ENCODE measurements at regions not wholly inside any gene's neighbourhood (a gene's known extent, or its start where the extent isn't known, plus 50 kb on each side); places are given as distances from the start of the nearest gene placed in this dataset.

DNA sequence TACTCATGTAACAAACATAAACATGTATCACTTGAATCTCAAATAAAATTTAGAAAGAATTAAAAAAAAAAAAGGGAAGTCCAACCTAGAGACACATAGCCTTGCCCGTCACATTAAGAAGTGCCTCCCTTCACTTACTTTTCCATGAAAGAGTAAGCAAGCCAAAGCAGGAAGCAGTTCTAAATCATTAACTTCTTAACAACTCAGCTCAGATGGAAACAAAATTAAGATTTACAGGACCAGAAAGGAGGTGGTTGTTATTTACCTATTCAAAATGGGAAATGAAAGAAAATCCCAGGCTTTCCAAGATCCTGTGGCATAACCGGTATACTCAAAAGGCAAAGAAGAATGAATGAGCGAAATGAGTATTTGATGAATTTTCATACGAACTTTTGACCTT is 258.6 kb upstream of the DCN start:
- no peak for DNase-seq (ENCODE audit: extremely low read depth, low read depth)

DNA sequence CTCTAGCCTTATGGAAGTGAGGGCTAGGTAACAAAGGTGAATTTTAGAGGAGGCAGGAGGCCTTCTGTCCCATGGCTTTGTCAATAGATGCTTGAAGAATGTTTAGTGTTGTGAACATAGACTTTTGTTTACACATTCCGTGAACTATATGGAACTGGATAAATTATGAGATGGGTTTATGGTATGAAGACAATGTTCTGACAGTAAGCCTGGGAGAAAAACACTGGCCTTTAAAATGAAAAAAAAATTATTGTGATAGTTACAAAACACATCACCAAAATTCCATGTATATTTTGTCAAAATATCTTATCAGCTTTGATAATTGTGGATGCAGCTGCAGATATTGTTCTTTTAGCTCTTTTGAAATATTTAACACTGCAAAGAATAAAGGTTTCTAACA is 251.5 kb upstream of the DCN start:
- no peak for DNase-seq (ENCODE audit: extremely low read depth, low read depth)

DNA sequence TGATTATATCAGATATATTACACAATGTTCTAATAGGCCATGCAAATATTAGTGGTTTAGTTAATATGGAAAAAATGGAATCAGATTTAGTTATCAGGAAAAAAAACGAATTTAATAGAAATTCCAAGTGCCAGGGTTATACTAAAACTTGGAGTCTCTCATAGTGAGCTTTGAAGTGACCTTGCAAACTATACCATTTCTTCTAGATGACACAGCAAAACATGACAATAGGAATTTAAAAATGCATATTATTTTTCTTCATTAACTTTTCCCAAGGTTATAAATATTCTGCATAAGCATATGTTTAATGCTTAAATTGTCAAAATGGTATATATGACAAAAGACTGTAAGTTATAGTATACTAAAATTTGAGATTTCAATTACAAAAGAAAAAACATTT is 250.1 kb upstream of the DCN start:
- DNase-seq (ENCODE audit: extremely low read depth, low read depth) = no peak

GRCh38 chr12:91432089-91432488 is 249.5 kb upstream of the DCN start:
- no peak for DNase-seq (ENCODE audit: extremely low read depth, low read depth)

DNA sequence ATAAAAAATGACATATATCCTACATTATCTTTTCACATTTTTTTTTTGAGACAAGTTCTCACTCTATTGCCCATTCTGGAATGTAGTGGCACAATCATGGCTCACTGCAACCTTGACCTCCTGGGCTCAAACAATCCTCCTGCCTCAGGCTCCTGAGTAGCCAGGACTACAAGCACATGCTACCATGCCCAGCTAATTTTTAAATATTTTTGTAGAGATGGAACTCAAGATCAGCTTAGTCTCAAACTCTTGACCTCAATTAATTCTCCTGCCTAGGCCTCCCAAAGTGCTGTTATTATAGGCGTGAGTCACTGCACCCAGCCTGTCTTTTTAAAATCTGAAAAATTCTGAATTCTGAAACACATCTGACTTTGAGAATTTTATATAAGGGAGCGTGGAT is 241.9 kb upstream of the DCN start:
- DNase-seq (ENCODE audit: extremely low read depth, low read depth) = no peak

DNA sequence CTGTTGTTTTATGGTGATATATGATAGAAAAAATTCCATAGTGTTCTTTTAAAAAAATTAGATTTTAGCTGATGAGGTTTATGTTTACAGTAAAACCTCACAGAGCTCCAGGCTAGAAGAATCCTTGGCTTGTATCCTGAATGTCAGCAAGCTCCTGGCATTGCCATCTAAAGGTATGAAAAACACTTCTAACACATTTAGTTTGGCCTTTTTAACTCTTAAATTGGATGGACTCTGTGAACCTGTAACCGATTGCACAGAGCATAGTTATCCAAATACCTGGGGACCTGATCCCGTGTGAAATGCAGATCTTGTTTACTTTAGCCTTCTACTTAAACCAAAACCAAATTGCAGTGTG is 241.1 kb upstream of the DCN start:
- DNase-seq (ENCODE audit: extremely low read depth, low read depth) = no peak

DNA sequence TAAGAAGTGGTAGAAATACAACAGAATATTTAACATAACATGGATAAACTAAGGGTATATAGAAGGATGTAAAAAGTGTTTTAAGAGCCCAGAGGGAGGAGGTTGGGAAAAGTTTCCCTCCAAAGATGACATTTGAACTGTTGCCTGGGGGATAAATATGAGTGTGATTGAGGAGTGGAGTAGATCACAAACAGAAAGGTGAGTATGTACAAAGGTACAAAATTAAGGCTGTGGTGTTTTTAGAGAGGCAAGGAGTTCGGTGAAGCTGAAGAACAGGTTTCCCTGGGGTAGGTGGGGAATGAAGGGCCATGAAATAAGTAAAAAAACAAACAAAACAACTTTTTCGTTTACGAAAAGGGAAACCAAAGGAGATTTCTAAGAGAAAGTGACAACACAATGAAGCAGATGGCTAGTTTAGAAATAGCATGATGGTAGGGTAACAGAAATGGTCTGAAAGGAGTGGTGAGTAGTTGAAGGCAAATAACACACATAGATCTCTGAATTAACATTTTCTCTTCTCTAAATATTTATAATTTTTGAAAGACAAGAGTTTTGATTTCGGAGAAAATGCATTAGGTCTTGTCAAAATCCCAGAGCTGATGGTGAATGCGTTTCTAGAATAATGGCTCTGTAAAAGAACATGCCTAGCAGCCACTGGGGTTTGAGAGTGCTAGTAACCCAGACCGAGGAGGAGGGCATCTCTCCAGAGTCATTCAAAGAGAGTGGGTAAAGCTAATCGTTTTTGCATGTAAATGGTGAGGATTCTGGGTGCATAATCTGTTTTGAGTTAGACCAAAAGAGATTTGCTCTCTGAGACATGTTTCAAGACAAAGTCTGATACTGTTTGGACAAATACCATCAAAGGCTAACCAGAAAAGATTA is 240.4 kb upstream of the DCN start:
- no peak for DNase-seq (ENCODE audit: extremely low read depth, low read depth)

DNA sequence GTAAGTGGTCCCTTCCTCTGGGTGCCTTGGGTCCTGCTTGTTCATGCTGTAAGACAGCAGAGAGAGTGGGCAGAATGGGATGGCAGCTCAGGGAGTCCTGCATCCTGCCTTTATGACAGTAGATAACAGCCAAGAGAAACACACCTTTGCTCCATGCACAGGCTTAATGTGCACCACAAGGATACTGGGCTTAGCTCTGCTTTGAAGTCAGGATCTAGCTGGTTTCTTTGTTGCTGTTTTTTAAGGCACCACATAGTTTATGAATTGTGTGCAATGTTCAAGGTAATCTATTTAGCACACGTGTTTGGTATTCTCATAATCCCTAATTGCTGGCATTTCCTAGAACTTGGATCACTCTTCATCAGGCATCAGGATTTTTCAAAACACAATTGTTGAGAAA is 239.5 kb upstream of the DCN start:
- DNase-seq (ENCODE audit: extremely low read depth, low read depth) = no peak

DNA sequence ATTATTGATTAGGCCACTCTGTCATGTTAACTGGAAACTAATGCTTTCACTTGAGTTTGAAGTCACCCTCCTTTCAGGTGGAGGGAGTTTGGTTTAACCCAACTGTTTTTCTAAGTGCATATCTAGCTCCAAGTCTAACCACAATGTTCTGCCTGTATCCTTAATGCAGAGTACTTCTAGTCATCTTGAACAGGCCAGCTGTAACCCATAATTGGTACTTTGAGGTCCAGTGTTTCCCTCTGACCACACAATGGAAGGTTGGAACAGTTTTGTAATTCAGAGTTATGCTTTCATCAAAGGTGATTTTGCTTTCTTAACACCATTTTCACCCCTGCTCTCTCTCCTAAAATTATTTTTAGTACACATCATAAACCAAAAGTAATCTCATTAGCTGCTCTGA is 237.2 kb upstream of the DCN start:
- no peak for DNase-seq (ENCODE audit: extremely low read depth, low read depth)

- DNase-seq (ENCODE audit: extremely low read depth, low read depth) = no peak
Measured at GRCh38 chr12:91418221-91419090, 235.8 kb upstream of the DCN start.

DNA sequence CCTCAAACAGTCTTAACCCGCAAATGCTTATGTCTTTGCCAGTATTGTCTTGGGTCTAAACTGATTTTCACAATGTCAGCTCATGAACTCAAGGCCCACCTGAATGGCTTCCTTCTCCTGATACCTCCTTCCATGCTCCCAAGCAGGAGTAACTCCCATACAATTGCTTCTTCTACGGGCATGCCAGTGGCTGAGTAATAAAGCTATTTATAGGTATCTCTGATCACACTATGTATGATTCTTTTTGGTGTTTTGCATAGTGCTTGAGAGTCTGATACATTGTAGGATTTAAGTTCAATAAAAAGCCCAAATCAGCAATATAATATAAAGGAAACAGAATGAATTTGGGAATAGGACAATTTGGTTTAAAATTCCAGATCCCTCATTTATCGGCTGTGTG is 235.0 kb upstream of the DCN start:
- no peak for DNase-seq (ENCODE audit: extremely low read depth, low read depth)

DNA sequence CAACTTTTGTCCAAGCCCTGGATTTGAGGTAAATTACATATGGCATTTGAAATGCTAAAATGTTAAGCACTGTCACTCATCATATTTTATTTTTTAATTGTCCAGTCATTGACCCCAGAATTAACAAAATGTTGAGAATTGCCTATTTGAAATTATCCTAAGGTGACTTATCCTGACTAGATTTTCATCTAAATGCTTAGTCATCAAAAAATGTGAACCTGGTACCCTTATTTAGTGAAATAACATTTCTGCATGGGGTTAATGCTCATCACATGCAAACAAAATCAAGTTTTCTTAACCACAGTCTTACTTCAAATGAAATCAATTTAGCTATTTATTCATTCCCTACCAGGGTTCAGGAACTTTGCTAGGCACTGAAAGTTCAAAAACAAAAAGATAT is 232.0 kb upstream of the DCN start:
- no peak for DNase-seq (ENCODE audit: extremely low read depth, low read depth)

GRCh38 chr12:91413581-91414546 is 231.2 kb upstream of the DCN start:
- no peak for DNase-seq (ENCODE audit: extremely low read depth, low read depth)

DNA sequence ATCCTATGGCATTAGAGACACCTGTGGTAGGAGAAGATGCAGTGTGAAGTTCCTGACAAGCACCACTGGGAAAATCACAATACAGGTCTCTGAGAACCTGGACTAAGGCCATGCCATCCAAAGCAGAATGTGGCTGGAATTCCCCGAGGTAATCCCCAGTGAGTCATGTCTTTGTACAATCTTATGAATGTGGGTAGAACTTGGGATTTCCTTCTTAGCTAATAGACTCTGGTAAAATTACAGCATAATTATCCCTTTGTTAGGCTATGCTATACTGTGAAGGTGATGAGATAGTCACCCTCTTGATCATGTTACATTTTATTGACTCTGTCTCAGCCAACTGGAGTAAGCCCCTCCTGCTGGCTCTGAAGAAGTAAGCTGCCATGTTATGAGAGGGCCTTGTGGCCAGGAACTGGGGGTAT is 224.3 kb upstream of the DCN start:
- no peak for DNase-seq (ENCODE audit: extremely low read depth, low read depth)

GRCh38 chr12:91404441-91404840 is 221.8 kb upstream of the DCN start:
- no peak for DNase-seq (ENCODE audit: extremely low read depth, low read depth)

DNA sequence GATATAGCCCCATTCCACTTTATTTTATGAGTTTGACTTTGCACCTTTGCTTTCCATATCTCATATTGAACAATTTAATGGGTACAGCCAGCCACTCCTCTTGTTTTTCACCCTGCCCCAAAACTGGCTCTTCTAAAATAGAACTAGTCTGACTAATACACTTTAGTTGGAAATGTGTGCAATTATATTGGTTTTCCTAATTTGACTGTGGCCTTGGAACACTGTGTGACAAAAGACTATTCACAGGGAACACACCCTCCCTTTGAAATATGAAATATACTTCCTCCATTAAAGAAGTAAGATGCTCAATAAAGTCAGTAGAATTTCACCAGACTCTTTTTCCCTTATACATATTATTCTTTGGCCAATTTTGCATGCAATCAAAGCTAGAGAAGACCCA is 218.6 kb upstream of the DCN start:
- DNase-seq (ENCODE audit: extremely low read depth, low read depth) = no peak

DNA sequence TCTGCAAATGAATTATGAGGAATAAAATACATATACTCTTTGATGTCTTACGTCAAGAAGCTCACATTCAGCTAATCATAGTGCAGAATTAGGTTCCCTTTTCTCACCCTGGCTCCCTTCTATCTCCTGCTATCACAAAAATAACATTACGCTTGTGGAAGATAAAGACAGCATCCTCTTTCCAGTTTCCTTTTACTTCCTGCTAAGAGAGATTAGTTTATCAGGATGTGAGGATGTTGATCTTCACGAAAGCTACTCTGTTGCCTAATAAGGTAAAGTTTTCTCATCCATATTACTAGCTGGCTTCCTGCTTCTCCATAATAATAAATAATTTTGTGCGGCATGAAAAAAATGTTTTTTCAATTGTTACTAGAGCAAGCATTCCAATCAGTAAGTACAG is 217.7 kb upstream of the DCN start:
- no peak for DNase-seq (ENCODE audit: extremely low read depth, low read depth)

GRCh38 chr12:91397866-91398532 is 215.4 kb upstream of the DCN start:
- no peak for DNase-seq (ENCODE audit: extremely low read depth, low read depth)

- DNase-seq (ENCODE audit: extremely low read depth, low read depth) = no peak
Measured at GRCh38 chr12:91396293-91396692, 213.7 kb upstream of the DCN start.

DNA sequence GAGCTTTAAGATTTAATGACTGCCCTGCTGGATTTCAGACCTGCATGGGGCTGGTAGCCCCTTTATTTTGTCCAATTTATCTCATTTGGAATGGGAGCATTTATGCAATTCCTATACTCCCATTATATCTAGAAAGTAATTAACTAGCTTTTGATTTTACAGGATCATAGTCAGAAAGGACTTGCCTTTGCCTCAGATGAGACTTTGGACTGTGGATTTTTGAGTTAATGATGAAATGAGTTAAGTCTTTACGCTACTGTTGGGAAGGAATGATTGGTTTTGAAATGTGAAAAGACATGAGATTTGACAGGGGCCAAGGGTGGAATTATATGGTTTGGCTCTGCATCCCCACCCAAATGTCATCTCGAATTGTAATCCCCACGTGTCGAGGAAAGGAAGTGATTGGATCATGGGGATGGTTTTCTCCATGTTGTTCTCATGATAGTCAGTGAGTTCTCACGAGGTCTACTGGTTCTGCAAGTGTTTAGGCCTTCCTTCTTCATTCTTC is 213.1 kb upstream of the DCN start:
- no peak for DNase-seq (ENCODE audit: extremely low read depth, low read depth)

Data from NCI-H460 (cell line).